Fibroblast of the aortic adventitia (primary cell): ENCODE measurements at regions not wholly inside any gene's neighbourhood (a gene's known extent, or its start where the extent isn't known, plus 50 kb on each side); places are given as distances from the start of the nearest gene placed in this dataset.
"Not testable (repeated sequence)": the region's sequence is repeated elsewhere in the genome, so short reads cannot be mapped to it uniquely, and the experiment has no call there.

ENCODE experiments used
- DNase-seq: peaks from one replicate; pipeline ENCODE4 v3.0.0-alpha.2; 2010; ENCODE audit warnings: low read depth
- H3K4me3 ChIP-seq: 2 replicates; pipeline ENCODE4 v1.5.1; 2011; ENCODE audit warnings: low read depth, mild to moderate bottlenecking, control low read depth, low read length, moderate library complexity
- TF ChIP-seq, protein P1 (sequence below): IDR thresholded peaks from 2 replicates; pipeline ENCODE4 v1.5.1; 2011; ENCODE audit warnings: mild to moderate bottlenecking, low read length, control low read depth, inconsistent platforms; ENCODE audit not compliant: insufficient read depth

DNA sequence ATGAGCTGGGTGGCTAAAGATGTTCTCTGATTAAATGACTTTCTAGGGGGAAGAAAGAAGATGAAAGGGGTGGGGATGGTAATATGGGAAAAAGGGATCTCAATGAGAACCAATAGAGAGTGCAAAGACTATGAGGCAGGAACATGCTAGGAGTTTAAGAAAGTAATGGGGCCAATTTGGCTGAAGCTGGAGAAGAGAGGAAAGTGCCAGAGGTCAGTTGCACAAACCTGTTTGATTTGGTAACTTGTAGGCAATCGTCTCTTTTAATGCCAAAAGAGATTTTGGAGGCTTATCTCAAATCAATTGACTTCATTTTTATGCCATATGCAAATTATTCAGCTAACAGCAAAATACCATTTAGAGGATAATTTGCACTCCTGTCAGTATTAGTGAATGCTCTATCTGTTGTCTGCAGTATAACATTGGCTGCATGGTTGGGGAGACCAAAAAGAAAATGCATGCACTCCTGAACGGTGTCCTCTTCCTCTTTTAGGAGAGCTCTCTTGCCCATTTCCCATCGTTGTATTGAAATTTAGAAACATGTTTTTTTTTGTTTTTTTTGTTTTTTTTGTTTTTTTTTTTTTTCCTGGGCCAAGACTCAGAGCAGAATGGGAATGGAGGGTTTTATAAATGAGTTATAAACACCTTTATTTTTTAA is 193.9 kb downstream of the BTBD3 start:
- TF ChIP-seq, protein P1, sequence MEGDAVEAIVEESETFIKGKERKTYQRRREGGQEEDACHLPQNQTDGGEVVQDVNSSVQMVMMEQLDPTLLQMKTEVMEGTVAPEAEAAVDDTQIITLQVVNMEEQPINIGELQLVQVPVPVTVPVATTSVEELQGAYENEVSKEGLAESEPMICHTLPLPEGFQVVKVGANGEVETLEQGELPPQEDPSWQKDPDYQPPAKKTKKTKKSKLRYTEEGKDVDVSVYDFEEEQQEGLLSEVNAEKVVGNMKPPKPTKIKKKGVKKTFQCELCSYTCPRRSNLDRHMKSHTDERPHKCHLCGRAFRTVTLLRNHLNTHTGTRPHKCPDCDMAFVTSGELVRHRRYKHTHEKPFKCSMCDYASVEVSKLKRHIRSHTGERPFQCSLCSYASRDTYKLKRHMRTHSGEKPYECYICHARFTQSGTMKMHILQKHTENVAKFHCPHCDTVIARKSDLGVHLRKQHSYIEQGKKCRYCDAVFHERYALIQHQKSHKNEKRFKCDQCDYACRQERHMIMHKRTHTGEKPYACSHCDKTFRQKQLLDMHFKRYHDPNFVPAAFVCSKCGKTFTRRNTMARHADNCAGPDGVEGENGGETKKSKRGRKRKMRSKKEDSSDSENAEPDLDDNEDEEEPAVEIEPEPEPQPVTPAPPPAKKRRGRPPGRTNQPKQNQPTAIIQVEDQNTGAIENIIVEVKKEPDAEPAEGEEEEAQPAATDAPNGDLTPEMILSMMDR, result no peak

DNA sequence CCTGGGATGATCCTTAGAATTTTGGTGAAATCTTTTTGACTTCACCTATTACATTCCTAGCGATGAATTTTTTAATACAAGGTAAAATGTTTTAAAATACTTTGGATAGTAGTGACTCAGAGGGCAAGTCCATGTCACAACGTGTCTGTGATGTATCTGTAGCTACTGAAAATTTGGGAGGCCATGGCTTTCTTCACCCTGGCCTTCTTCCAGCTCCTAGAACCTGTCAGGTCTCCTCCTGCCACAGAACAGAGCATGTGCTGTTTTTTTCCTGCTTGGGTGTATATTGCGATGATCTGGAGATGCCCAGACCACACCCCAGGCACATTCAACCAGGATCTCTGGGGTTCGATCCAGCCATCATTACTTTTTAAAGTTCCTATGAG is 194.4 kb downstream of the BTBD3 start:
- TF ChIP-seq, protein P1, result no peak
- no peak for DNase-seq
- no peak overlapping the region for H3K4me3 ChIP-seq

More for the DNA sequence above, 193.9 kb downstream of the BTBD3 start:
- no peak overlapping the region for H3K4me3 ChIP-seq
- no peak for DNase-seq

DNA sequence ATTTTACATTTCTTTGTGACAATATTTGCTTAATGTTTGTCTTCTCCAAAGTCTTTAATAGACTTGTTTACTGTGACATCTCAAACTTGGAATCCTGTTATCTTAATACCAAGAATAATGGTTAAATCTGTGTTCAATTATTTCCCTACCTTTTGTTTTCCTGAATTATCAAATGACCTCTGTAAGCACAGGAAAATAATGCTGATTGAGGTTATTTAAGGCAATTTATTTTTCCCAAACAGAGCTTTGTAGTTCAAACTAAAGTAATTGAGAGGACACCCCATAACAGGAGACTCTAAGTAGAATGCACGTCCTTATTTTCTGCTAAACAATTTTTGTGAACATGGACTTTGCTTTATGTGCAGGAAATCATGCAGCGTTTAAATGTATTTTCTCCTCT is 195.0 kb downstream of the BTBD3 start:
- DNase-seq, result no peak
- TF ChIP-seq, protein P1, result no peak
- no peak overlapping the region for H3K4me3 ChIP-seq

DNA sequence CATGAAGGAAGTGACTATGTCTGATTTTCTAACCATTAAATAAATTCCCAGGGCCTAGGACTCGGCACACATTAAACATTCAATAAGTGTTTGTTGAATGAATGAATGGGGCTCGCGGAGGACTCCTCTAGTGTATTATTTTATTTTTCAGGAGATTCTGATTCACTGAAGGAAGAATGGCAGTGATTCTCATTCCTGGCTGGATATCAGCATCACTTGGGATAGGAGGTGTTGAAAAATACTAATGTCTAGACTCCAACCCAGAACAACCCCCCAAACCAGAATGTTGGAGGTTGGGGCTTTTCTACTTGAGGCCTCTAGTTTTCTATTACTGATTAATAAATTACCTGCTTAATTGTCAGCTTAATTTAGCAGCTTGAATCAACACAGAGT is 195.4 kb downstream of the BTBD3 start:
- TF ChIP-seq, protein P1, result no peak
- no peak overlapping the region for H3K4me3 ChIP-seq
- DNase-seq, result no peak

DNA sequence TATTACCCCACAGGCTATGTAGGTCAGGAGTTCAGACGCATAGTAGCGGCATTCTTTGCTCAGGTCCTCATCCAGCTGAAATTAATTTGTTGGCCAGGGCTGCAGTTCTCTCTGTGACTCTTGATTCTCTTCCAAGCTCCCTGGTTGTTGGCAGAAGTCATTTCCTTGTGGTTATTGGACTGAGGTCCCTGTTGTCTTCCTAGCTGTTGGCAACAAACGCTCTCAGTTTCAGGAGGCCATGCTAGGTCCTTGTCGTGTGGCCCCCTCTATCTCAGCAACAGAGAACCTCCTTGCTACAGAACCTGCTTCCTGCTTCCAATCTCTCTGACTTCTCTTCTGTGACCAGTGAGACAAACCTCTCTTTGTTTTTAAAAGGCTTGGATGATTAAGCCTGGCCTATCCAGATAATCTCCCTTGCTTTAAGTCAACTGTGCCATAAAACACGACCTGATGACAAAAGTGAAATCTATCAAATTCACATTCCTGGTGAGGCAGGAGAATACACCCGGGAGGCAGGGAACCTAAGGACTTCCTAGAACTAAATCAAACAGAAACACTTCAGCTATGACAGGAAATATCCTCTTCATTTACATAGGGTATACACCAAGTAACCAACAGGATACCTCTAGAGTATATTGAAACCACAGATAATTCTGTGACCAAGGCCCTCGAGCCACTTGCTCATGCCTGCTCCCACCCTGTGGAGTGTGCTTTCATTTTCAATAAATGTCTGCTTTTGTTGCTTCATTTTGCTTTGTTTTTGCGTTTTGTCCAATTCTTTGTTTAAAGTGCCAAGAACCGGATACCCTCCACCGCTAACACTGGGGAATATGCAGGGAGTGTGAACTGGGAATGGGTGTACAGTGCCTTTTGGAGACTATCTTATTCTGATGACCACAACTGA is 196.0 kb downstream of the BTBD3 start:
- TF ChIP-seq, protein P1, result no peak
- H3K4me3 ChIP-seq, result no peak overlapping the region
- DNase-seq, result peak; percentile 84

DNA sequence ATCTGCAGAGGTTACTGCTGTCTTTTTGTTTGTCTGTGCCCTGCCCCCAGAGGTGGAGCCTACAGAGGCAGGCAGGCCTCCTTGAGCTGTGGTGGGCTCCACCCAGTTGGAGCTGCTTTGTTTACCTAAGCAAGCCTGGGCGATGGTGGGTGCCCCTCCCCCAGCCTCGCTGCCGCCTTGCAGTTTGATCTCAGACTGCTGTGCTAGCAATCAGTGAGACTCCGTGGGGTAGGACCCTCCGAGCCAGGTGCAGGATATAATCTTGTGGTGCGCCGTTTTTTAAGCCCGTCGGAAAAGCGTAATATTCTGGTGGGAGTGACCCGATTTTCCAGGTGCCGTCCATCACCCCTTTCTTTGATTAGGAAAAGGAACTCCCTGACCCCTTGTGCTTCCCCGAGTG is 211.4 kb downstream of the BTBD3 start:
- H3K4me3 ChIP-seq, DNase-seq: not testable (repeated sequence)

DNA sequence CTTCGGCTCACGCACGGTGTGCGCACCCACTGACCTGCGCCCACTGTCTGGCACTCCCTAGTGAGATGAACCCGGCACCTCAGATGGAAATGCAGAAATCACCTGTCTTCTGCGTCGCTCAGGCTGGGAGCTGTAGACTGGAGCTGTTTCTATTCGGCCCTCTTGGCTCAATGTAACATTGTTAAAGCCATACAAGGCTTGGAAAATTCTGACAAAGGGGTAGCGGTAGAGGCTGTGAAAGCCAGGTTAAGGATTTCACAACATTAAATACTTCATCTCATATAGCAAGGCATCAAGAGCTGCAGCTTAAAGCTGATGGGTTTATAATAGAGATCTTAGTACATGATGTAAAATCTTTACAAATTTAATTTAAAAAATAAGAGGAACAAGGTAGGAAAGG is 211.8 kb downstream of the BTBD3 start:
- H3K4me3 ChIP-seq, DNase-seq: not testable (repeated sequence)
